ENCODE measurements at regions not wholly inside any gene's neighbourhood (a gene's known extent, or its start where the extent isn't known, plus 50 kb on each side); places are given as distances from the start of the nearest gene placed in this dataset.

DNA sequence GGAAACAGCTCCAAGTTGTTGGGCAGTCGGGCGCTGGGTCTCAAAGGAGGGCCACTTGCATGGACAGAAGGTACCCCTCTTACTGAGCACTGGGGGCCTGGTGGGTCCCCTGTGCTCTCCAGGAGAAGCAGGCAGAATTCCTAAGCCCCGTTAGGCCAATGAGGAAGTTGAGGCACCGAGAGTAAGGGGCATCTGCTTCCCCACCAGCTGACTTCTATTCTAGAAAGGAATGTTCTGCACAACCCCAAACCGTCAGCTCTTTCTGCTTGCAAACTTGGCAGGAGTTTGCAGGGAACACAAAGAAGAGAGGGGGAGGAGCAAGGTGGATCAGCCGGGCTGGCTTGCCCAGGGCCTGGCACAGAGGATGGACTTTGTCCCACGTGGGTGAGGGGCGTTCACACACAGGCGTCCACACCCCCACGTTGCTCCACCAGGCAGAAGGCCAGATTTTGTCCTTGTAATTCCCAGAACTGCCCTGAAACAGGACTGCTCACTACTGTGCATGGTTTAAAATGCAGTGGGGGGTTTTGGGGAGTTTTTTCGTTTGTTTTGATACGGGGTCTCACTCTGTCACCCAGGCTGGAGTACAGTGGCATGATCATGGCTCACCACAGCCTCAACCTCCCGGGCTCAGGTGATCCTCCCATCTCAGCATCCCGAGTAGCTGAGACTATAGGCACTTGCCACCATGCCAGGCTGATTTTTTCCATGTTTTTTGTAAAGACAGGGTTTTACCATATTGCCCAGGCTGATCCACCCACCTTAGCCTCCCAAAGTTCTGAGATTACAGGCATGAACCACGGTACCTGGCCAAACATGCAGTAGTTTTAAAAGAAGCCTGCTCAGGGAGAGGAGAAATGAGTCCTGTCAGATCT, 93.3 kb downstream of the SNX5 start (continued):
- TF ChIP-seq CREB1 (IDR thresholded peaks at IDR 0.05) (no peak), CREB1 (CRISPR knock-in tag; IDR thresholded peaks at IDR 0.05) (no peak), RFXAP (CRISPR knock-in tag; IDR thresholded peaks at IDR 0.05; ENCODE audit: borderline replicate concordance) (peak; percentile 87; the same call in 1 of the 2 replicates), ZNF235 (CRISPR knock-in tag; IDR thresholded peaks at IDR 0.05; ENCODE audit: borderline replicate concordance) (0 out of 2 replicates have a peak, but pooled peaks have one; percentile 11), RFXANK (CRISPR knock-in tag; IDR thresholded peaks at IDR 0.05) (0 out of 2 replicates have a peak, but pooled peaks have one; percentile 78), REPIN1 (CRISPR knock-in tag; IDR thresholded peaks at IDR 0.05; ENCODE audit: borderline replicate concordance, low read depth) (peak; percentile 80; the same call in 1 of the 2 replicates), ZNF33B (CRISPR knock-in tag; IDR thresholded peaks at IDR 0.05) (no peak), ZC3H13 (CRISPR knock-in tag; IDR thresholded peaks at IDR 0.05) (0 out of 2 replicates have a peak, but pooled peaks have one; percentile 46), ZNF550 (CRISPR knock-in tag; IDR thresholded peaks at IDR 0.05; ENCODE audit: borderline replicate concordance) (no peak; the same call in 1 of the 2 replicates), TOE1 (CRISPR knock-in tag; IDR thresholded peaks at IDR 0.05) (no peak), HNRNPK (IDR thresholded peaks at IDR 0.05; ENCODE audit: low read depth, low read length, poor library complexity, severe bottlenecking) (no peak), ISX (CRISPR knock-in tag; conservative IDR thresholded peaks at IDR 0.05) (no peak)
- TF ChIP-seq, protein P1, sequence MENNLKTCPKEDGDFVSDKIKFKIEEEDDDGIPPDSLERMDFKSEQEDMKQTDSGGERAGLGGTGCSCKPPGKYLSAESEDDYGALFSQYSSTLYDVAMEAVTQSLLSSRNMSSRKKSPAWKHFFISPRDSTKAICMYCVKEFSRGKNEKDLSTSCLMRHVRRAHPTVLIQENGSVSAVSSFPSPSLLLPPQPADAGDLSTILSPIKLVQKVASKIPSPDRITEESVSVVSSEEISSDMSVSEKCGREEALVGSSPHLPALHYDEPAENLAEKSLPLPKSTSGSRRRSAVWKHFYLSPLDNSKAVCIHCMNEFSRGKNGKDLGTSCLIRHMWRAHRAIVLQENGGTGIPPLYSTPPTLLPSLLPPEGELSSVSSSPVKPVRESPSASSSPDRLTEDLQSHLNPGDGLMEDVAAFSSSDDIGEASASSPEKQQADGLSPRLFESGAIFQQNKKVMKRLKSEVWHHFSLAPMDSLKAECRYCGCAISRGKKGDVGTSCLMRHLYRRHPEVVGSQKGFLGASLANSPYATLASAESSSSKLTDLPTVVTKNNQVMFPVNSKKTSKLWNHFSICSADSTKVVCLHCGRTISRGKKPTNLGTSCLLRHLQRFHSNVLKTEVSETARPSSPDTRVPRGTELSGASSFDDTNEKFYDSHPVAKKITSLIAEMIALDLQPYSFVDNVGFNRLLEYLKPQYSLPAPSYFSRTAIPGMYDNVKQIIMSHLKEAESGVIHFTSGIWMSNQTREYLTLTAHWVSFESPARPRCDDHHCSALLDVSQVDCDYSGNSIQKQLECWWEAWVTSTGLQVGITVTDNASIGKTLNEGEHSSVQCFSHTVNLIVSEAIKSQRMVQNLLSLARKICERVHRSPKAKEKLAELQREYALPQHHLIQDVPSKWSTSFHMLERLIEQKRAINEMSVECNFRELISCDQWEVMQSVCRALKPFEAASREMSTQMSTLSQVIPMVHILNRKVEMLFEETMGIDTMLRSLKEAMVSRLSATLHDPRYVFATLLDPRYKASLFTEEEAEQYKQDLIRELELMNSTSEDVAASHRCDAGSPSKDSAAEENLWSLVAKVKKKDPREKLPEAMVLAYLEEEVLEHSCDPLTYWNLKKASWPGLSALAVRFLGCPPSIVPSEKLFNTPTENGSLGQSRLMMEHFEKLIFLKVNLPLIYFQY (CRISPR knock-in tag; IDR thresholded peaks at IDR 0.05; ENCODE audit: borderline replicate concordance): peak; percentile 8; the same call in 1 of the 2 replicates
- TF ChIP-seq, protein P2, sequence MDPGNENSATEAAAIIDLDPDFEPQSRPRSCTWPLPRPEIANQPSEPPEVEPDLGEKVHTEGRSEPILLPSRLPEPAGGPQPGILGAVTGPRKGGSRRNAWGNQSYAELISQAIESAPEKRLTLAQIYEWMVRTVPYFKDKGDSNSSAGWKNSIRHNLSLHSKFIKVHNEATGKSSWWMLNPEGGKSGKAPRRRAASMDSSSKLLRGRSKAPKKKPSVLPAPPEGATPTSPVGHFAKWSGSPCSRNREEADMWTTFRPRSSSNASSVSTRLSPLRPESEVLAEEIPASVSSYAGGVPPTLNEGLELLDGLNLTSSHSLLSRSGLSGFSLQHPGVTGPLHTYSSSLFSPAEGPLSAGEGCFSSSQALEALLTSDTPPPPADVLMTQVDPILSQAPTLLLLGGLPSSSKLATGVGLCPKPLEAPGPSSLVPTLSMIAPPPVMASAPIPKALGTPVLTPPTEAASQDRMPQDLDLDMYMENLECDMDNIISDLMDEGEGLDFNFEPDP (CRISPR knock-in tag; conservative IDR thresholded peaks at IDR 0.05): 0 out of 2 replicates have a peak, but pooled peaks have one; percentile 76
- TF ChIP-seq, protein P3, sequence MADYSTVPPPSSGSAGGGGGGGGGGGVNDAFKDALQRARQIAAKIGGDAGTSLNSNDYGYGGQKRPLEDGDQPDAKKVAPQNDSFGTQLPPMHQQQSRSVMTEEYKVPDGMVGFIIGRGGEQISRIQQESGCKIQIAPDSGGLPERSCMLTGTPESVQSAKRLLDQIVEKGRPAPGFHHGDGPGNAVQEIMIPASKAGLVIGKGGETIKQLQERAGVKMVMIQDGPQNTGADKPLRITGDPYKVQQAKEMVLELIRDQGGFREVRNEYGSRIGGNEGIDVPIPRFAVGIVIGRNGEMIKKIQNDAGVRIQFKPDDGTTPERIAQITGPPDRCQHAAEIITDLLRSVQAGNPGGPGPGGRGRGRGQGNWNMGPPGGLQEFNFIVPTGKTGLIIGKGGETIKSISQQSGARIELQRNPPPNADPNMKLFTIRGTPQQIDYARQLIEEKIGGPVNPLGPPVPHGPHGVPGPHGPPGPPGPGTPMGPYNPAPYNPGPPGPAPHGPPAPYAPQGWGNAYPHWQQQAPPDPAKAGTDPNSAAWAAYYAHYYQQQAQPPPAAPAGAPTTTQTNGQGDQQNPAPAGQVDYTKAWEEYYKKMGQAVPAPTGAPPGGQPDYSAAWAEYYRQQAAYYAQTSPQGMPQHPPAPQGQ (CRISPR knock-in tag; IDR thresholded peaks at IDR 0.05; ENCODE audit: borderline replicate concordance): no peak
- TF ChIP-seq, protein P4, sequence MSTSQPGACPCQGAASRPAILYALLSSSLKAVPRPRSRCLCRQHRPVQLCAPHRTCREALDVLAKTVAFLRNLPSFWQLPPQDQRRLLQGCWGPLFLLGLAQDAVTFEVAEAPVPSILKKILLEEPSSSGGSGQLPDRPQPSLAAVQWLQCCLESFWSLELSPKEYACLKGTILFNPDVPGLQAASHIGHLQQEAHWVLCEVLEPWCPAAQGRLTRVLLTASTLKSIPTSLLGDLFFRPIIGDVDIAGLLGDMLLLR (CRISPR knock-in tag; IDR thresholded peaks at IDR 0.05): peak; percentile 65; the same call in 1 of the 2 replicates
- TF ChIP-seq, protein P5, sequence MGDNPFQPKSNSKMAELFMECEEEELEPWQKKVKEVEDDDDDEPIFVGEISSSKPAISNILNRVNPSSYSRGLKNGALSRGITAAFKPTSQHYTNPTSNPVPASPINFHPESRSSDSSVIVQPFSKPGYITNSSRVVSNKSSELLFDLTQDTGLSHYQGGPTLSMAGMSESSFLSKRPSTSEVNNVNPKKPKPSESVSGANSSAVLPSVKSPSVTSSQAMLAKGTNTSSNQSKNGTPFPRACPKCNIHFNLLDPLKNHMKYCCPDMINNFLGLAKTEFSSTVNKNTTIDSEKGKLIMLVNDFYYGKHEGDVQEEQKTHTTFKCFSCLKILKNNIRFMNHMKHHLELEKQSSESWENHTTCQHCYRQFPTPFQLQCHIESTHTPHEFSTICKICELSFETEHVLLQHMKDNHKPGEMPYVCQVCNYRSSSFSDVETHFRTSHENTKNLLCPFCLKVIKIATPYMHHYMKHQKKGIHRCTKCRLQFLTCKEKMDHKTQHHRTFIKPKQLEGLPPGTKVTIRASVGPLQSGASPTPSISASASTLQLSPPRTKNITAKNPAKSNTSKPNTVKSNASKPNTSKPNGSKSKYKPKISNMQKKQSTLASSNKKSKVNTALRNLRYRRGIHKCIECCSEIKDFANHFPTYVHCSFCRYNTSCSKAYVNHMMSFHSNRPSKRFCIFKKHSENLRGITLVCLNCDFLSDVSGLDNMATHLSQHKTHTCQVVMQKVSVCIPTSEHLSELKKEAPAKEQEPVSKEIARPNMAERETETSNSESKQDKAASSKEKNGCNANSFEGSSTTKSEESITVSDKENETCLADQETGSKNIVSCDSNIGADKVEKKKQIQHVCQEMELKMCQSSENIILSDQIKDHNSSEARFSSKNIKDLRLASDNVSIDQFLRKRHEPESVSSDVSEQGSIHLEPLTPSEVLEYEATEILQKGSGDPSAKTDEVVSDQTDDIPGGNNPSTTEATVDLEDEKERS (CRISPR knock-in tag; IDR thresholded peaks at IDR 0.05): peak; percentile 93

Data from HepG2 (cell line).